ENCODE measurements at regions not wholly inside any gene's neighbourhood (a gene's known extent, or its start where the extent isn't known, plus 50 kb on each side); places are given as distances from the start of the nearest gene placed in this dataset.

- no peak for TF ChIP-seq CTCF (IDR thresholded peaks at IDR 0.05)
- TF ChIP-seq POLR2A (IDR thresholded peaks at IDR 0.05): no peak
These were observed 220.9 kb upstream of the LRFN5 start for GRCh38 chr14:41385797-41386196.
